ENCODE measurements at regions not wholly inside any gene's neighbourhood (a gene's known extent, or its start where the extent isn't known, plus 50 kb on each side); places are given as distances from the start of the nearest gene placed in this dataset.

DNA sequence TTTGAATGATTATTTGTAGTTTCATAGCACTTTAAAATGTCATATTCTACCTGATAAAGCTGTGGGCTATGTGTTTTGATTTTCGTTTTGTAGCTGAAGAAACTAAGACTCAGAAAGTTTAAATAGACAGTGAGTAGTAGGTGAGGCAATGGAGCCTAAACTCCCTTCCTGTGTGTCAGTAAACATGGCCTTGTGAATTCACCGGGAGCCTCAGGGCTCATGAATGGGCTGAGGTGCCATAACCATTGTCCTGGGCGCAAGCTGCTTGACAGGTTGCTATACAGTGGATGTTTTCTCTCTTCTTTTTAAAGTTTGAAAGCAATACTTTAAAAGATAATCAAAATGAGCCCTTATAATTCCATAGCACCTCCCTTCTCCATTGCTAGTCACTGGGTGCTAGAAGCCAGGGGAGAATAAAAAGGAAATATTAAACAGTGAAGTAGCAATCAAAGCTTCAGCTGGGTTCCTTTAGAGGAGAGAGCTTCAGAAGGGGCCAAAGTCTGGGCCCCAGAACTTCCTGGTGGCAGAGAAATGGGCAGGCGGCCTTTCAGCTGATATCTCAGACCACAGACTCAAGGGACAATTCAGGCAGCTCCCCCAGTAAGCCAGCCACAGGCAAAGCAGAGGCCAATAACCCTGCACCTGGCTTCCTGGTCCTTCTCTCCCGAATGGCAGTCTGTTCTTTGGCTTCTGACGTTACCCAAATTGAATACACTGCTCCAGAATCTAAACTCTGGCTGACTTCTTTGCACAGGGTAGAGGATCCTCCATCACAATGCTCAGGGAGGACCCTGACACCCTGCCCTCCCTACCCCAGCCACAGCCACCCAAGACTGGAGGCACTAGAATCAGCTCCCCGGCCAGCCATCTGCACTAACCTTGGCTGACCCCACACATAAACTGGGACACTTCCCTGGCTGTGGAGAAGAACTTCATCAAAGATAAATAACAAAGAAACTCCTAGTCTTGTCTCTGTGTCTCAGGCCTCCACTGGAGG is 51.8 kb upstream of the NPAS2 start:
- DNase-seq: no peak
